Hepatocyte (in vitro differentiated cells): ENCODE measurements at regions not wholly inside any gene's neighbourhood (a gene's known extent, or its start where the extent isn't known, plus 50 kb on each side); places are given as distances from the start of the nearest gene placed in this dataset.

ENCODE experiments used
- DNase-seq: peaks from one replicate; pipeline ENCODE4 v3.0.0-alpha.2; 2016; ENCODE audit warnings: low spot score
- H2AFZ ChIP-seq: fragments of 200-600 bp; sonication (generic); 2 replicates; pipeline ENCODE4 v1.6.0; 2016; ENCODE audit warnings: antibody characterized with exemption, mild to moderate bottlenecking
- H3K27ac ChIP-seq: fragments of 200-600 bp; sonication (generic); 2 replicates; pipeline ENCODE4 v1.5.1; 2016; ENCODE audit warnings: mild to moderate bottlenecking
- H3K27me3 ChIP-seq: fragments of 200-600 bp; sonication (generic); 2 replicates; pipeline ENCODE4 v1.6.1; 2016
- H3K36me3 ChIP-seq: fragments of 200-600 bp; sonication (generic); replicated peaks from 2 replicates; pipeline ENCODE4 v1.5.1; 2016; ENCODE audit warnings: low read depth; ENCODE audit not compliant: insufficient read depth
- H3K4me1 ChIP-seq: fragments of 200-600 bp; sonication (generic); 2 replicates; pipeline ENCODE4 v1.5.1; 2016; ENCODE audit warnings: mild to moderate bottlenecking, moderate library complexity; ENCODE audit not compliant: insufficient read depth
- H3K4me2 ChIP-seq: fragments of 200-600 bp; sonication (generic); 2 replicates; pipeline ENCODE4 v1.6.0; 2016
- H3K4me3 ChIP-seq: fragments of 200-600 bp; sonication (generic); 2 replicates; pipeline ENCODE4 v1.5.1; 2016; ENCODE audit warnings: mild to moderate bottlenecking
- H3K79me2 ChIP-seq: fragments of 200-600 bp; sonication (generic); 2 replicates; pipeline ENCODE4 v1.6.0; 2017; ENCODE audit warnings: mild to moderate bottlenecking
- H3K9me2 ChIP-seq: fragments of 200-600 bp; sonication (generic); replicated peaks from 2 replicates; pipeline ENCODE4 v1.6.0; 2017; ENCODE audit warnings: mild to moderate bottlenecking; ENCODE audit not compliant: insufficient read depth
- H3K9me3 ChIP-seq: fragments of 200-600 bp; sonication (generic); 2 replicates; pipeline ENCODE4 v1.5.1; 2016; ENCODE audit warnings: low read depth, mild to moderate bottlenecking
- H4K20me1 ChIP-seq: fragments of 200-600 bp; sonication (generic); 2 replicates; pipeline ENCODE4 v1.6.0; 2016; ENCODE audit warnings: mild to moderate bottlenecking; ENCODE audit not compliant: insufficient read depth, poor library complexity, severe bottlenecking
- EZH2 ChIP-seq: fragments of 200-600 bp; sonication (generic); IDR thresholded peaks from 2 replicates; pipeline ENCODE4 v1.6.1; 2016; ENCODE audit warnings: antibody characterized with exemption, mild to moderate bottlenecking, borderline replicate concordance
- EZH2phosphoT487 ChIP-seq: fragments of 200-600 bp; sonication (generic); IDR thresholded peaks from one replicate; pipeline ENCODE4 v1.6.1; 2018; ENCODE audit warnings: antibody characterized with exemption, mild to moderate bottlenecking, low read depth, moderate library complexity; ENCODE audit not compliant: unreplicated experiment, severe bottlenecking
- WGBS: methylation state at CpG from one replicate; pipeline ENCODE4 v1.1.6; 2016; ENCODE audit warnings: low lambda C conversion rate; ENCODE audit errors: missing lambda C conversion rate; 5-methylcytosine and 5-hydroxymethylcytosine counted together
- TF ChIP-seq, protein P1 (sequence below): fragments of 200-600 bp; sonication (generic); IDR thresholded peaks from 2 replicates; pipeline ENCODE4 v1.5.1; 2016; ENCODE audit warnings: antibody characterized with exemption, mild to moderate bottlenecking; ENCODE audit not compliant: poor library complexity

DNA sequence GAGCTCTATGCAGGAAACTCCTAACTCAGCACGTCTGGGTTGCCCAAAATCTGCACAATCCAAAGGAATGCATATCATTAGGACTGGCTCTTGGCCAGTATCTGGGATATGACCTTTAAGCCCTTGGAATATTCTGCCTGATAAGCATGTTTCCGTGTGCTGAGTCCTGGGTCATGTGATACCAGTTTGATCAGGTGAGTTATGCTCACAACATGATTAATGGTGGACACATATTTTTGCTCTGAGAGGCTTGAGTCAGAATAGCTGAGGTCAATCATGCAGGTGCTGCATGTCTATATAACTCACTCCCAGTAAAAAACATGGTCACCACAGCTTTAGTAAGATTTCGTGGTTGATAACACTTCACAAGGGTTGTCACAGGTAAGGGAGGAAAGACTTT lies 408.8 kb downstream of the YTHDC2 start:
- no peak overlapping the region for H2AFZ ChIP-seq
- H3K4me1 ChIP-seq = no peaks in the 10 kb centered on the region
- WGBS = 42% methylated on average over 3 of the region's 3 CpGs
- H3K4me3 ChIP-seq = no peak overlapping the region
- no peak for TF ChIP-seq EZH2phosphoT487
- TF ChIP-seq EZH2 = no peak
- TF ChIP-seq, protein P1, sequence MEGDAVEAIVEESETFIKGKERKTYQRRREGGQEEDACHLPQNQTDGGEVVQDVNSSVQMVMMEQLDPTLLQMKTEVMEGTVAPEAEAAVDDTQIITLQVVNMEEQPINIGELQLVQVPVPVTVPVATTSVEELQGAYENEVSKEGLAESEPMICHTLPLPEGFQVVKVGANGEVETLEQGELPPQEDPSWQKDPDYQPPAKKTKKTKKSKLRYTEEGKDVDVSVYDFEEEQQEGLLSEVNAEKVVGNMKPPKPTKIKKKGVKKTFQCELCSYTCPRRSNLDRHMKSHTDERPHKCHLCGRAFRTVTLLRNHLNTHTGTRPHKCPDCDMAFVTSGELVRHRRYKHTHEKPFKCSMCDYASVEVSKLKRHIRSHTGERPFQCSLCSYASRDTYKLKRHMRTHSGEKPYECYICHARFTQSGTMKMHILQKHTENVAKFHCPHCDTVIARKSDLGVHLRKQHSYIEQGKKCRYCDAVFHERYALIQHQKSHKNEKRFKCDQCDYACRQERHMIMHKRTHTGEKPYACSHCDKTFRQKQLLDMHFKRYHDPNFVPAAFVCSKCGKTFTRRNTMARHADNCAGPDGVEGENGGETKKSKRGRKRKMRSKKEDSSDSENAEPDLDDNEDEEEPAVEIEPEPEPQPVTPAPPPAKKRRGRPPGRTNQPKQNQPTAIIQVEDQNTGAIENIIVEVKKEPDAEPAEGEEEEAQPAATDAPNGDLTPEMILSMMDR = no peak
- peak; percentile 47 for DNase-seq
- H3K36me3 ChIP-seq = no peaks in the 10 kb centered on the region
- H3K9me2 ChIP-seq = no peaks in the 10 kb centered on the region
- no peaks in the 10 kb centered on the region for H3K79me2 ChIP-seq
- no peaks in the 10 kb centered on the region for H4K20me1 ChIP-seq
- H3K4me2 ChIP-seq = no peak overlapping the region
- no peaks in the 10 kb centered on the region for H3K9me3 ChIP-seq
- no peaks in the 10 kb centered on the region for H3K27me3 ChIP-seq
- no peak overlapping the region for H3K27ac ChIP-seq

DNA sequence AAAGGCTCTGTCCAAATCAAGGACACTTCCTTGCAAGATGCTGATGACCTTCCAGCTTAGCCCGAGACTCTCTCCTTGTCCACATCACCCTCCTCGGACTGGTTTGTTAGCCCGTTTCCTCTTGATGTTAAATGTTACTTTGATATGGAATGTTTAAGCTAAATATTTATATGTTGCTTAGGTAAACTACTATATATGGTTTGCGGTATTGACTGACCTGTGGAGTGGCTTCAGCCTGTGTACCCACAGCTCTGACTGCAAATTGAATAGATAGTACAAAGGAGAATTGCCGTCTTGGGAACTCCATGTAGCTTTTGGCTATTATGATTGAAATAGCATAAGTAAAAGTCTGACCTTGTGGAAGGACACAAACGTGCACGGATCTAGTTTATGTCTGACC lies 422.0 kb downstream of the YTHDC2 start:
- H4K20me1 ChIP-seq = no peaks in the 10 kb centered on the region
- no peak for TF ChIP-seq EZH2
- DNase-seq = no peak

DNA sequence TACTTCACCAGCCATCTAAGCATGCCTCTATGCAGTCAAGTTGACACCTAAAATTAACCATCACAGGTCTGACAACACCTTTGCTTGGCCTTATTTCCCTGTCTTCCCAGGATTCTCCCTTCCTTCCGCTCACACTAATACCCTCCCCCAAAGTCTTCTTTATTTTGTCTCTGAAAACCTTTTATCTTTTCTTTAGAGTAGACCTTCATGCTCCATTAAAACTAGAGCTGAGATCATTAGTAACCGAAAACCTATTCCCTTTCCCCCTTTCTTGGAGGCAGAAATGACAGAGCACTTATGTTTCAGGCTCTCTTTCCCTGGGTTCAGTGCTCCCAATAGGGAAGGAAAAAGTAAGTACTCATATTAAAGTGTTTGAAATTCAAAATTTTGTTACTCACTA lies 423.8 kb downstream of the YTHDC2 start:
- Histone ChIP-seq H3K79me2 (no peaks in the 10 kb centered on the region), H3K4me1 (no peaks in the 10 kb centered on the region), H2AFZ (no peak overlapping the region), H3K27me3 (no peaks in the 10 kb centered on the region), H3K9me3 (no peaks in the 10 kb centered on the region), H3K4me3 (no peak overlapping the region), H3K9me2 (no peaks in the 10 kb centered on the region), H3K4me2 (no peak overlapping the region), H3K36me3 (no peaks in the 10 kb centered on the region), H3K27ac (no peak overlapping the region), H4K20me1 (no peaks in the 10 kb centered on the region)
- no peak for DNase-seq
- TF ChIP-seq, protein P1 = no peak
- TF ChIP-seq EZH2 (no peak), EZH2phosphoT487 (no peak)
- WGBS = 96% methylated on average over 2 of the region's 2 CpGs

More for the DNA sequence above, 422.0 kb downstream of the YTHDC2 start:
- Histone ChIP-seq H3K27ac (no peak overlapping the region), H3K79me2 (no peaks in the 10 kb centered on the region), H3K9me2 (no peaks in the 10 kb centered on the region), H2AFZ (no peak overlapping the region), H3K27me3 (no peaks in the 10 kb centered on the region), H3K36me3 (no peaks in the 10 kb centered on the region), H3K4me3 (no peak overlapping the region), H3K9me3 (no peaks in the 10 kb centered on the region), H3K4me2 (no peak overlapping the region), H3K4me1 (no peaks in the 10 kb centered on the region)
- 65% methylated on average over 7 of the region's 7 CpGs for WGBS

DNA sequence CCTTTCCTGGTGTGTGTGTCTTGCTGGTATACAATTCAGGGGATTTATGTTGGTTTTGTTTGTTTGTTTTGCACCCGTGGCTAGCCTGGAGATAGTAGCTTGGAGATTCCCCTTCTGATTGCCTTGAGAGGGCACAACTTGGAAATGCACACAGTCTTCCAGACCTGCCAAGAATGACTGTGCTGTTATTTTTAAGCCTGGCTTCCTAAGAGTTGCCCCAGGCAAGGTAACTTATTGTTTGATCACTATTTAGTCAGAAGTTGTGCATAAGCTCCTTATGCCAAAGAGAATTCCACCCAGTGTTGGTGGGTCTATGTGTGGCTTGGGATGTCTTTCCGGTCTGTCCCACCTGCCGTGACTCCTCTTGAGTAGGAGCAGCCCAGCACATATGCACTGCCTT lies 421.9 kb upstream of the KCNN2 start:
- no peak for DNase-seq
- TF ChIP-seq EZH2 (no peak), EZH2phosphoT487 (no peak)
- TF ChIP-seq, protein P1 = no peak

More for the DNA sequence above, 421.9 kb upstream of the KCNN2 start:
- no peak overlapping the region for H2AFZ ChIP-seq
- no peaks in the 10 kb centered on the region for H3K27me3 ChIP-seq
- WGBS = 80% methylated on average over 3 of the region's 3 CpGs
- no peaks in the 10 kb centered on the region for H3K36me3 ChIP-seq
- H3K4me2 ChIP-seq = no peak overlapping the region
- H3K4me1 ChIP-seq = no peaks in the 10 kb centered on the region
- H3K4me3 ChIP-seq = no peak overlapping the region
- H3K9me2 ChIP-seq = no peaks in the 10 kb centered on the region
- no peaks in the 10 kb centered on the region for H3K9me3 ChIP-seq
- no peak overlapping the region for H3K27ac ChIP-seq
- no peaks in the 10 kb centered on the region for H3K79me2 ChIP-seq
- no peaks in the 10 kb centered on the region for H4K20me1 ChIP-seq
